ENCODE measurements at regions not wholly inside any gene's neighbourhood (a gene's known extent, or its start where the extent isn't known, plus 50 kb on each side); places are given as distances from the start of the nearest gene placed in this dataset.
A peak's percentile ranks its signal among the peaks of the same experiment; 100 is the strongest.
"Not testable (repeated sequence)": the region's sequence is repeated elsewhere in the genome, so short reads cannot be mapped to it uniquely, and the experiment has no call there.

- DNase-seq, result no peak
Measured at GRCh38 chr6:144438103-144438502, 153.0 kb downstream of the UTRN start.

GRCh38 chr6:144439016-144439415 is 153.9 kb downstream of the UTRN start:
- DNase-seq, result no peak

GRCh38 chr6:144441801-144442200 is 156.7 kb downstream of the UTRN start:
- DNase-seq, result not testable (repeated sequence)

DNA sequence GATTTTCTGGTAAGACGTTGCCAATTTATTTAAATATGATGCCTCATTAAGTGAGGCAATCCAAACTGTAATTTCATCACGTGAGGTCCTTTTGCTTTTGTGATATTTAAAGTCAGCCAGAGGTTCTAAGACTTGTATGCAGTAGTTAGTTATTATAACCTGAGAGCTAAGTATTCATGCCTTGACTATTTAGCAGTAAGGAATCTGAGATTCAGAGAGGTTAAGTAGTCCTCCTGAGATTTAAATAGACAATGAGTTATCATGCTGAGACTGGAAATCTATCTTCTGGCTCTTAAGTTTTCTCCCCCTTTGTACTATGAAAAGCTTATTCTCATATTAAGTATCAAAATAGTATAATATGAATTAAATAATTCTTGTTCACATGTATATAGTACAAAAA is 158.0 kb downstream of the UTRN start:
- DNase-seq, result no peak

- no peak for DNase-seq
Measured at GRCh38 chr6:144447472-144447871, 162.3 kb downstream of the UTRN start.

- DNase-seq, result no peak
Measured at GRCh38 chr6:144449218-144449617, 164.1 kb downstream of the UTRN start.

DNA sequence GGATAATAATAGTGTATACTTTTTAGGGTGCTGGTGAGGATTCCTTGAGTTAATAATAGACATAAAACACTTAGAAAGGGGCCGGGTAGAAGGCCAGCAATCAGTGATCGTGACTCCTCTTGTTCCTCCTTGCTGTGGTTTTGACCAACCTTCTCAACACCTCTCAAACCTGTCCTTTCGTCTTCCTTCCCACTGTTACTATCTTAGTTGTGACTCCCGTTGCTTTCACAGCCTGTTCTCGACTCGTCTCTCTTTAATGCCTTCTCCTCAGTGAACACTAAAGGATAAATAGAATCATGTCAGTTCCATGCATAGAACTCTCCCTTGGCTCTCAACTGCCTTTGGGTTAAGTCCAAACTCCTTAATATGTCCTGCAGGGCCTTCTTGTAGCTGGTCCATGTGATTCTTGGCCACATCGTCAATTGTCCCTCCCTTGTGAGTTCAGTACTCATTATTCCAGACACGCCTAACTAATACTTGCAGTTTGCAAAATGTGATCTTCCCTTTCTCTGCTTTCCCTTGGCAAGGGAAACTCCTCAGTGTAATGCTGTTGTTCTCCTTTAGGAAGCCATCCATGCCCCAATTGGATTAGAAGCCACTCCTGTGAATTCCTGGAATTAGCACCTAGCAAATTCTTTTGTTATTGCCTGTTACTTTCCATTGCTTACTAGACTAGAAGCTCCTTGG is 164.9 kb downstream of the UTRN start:
- DNase-seq, result no peak

DNA sequence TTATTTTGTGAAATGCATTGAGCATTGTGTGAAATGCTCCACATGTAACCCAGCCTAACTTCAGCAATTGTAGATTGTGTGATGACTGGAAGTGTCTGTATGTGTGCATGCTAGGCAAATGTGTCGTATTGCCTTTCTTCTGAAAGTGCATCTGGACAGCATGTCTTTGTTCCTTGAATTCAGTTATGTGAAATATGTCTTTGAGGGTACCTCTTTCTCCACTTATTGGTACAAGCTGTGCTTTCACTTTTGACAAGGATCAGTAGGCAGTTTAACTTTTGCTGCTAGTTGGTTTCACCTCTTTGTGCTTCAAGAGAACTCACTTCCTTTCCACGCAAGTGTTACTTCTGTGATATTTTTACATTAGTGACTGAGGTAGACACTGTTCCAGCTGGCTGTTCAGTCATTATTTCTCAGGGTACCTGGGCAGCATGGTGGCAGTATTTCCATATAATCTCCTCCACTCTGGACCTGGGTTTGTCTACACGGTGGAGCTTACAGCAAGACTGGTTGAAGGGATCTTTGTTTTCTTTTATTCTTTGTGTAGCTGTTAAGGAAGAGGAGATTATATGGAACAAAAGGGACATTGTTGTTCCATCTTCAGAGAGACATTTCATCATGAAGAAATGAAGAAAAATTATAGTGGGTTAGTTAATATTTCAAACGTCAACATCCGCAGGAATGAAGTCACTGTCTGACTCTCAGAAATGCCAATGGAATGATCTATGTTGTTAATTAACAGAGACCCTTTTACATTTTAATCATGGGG is 175.4 kb downstream of the UTRN start:
- DNase-seq, result no peak

DNA sequence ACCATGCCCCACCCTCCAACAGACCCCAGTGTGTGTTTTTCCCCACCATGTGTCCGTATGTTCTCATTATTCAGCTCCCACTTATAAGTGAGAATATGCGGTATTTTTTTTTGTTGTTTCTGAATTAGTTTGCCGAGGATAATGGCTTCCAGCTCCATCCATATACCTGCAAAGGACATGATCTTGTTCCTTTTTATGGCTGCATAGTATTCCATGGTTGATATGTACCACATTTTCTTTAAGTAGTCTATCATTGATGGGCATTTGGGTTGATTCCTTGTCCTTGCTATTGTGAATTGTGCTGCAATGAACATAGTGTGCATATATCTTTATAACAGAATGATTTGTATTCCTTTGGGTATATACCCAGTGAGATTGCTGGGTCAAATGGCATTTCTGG is 176.9 kb downstream of the UTRN start:
- DNase-seq, result no peak

- no peak for DNase-seq
Measured at GRCh38 chr6:144466716-144467115, 181.6 kb downstream of the UTRN start.

- DNase-seq, result no peak
Measured at GRCh38 chr6:144467172-144467762, 182.1 kb downstream of the UTRN start.

DNA sequence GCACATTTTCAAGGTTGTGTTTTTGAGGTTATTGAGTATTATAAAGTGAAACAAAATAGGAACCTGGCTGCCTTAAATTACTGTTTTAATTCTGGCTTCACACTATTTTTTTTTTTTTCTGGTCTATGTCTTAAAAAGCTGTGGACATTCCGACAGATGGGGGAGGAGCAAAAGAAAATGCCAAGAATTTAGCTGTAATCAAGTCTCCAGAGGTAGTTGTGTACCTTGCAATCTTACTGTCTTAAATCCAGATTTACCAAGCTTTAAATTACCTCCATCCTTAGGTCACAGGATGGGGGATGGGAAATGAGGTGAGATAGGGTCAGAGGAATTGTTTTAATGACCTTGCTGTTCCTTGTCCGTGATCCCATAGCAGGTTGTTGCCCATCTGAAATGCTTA is 182.8 kb downstream of the UTRN start:
- DNase-seq, result no peak

GRCh38 chr6:144468709-144469108 is 183.6 kb downstream of the UTRN start:
- peak in 1 of 2 donors; percentile 8 for DNase-seq

GRCh38 chr6:144469144-144469575 is 184.0 kb downstream of the UTRN start:
- DNase-seq, result no peak

DNA sequence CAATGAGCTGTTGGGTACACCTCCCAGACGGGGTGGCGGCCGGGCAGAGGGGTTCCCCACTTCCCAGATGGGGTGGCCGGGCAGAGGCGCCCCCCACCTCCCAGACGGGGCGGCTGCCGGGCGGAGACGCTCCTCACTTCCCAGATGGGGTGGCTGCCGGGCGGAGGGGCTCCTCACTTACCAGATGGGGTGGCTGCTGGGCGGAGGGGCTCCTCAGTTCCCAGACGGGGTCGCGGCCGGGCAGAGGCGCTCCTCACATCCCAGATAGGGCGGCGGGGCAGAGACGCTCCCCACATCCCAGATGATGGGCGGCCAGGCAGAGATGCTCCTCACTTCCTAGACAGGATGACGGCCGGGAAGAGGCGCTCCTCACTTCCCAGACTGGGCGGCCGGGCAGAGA is 185.1 kb downstream of the UTRN start:
- not testable (repeated sequence) for DNase-seq

GRCh38 chr6:144471986-144472385 is 186.9 kb downstream of the UTRN start:
- no peak for DNase-seq

DNA sequence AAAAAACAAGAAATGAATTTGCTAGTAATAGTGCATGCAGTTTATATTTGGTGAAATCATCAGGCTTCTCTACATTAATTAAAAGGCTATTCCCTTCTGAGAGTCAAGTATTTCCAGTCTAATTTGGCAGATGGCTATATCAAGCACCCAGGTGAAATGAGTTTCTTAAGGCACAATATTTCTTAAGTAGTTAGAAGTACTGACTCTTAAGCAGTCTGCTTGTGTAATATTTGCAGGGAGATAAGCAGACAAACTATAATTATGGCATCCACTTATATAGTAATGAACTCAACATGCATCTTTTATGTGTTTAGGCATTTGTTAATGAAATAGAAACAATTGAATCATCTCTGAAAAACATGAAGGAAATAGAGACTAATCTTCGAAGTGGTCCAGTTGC is 189.2 kb downstream of the UTRN start:
- DNase-seq, result no peak

GRCh38 chr6:144474904-144475303 is 189.8 kb downstream of the UTRN start:
- no peak for DNase-seq

DNA sequence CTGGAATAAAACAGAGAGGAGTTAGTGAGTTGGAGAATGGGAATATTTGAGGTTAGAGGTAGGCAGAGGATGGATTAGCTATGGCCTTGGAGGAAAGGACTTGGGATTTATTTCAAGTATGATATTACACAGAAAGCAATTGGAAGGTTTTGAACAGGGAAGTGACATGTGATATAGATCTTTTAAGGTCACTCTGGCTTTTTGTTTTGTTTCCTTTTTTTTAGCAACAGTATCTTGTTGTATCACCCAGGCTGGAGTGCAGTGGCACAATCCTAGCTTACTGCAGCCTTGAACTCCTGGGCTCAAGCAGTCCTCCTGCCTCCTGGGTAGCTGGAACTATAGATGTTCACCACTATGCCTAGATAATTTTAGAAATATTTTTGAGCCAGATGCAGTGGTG is 190.3 kb downstream of the UTRN start:
- no peak for DNase-seq

GRCh38 chr6:144476286-144476685 is 191.2 kb downstream of the UTRN start:
- no peak for DNase-seq

GRCh38 chr6:144477396-144477795 is 192.3 kb downstream of the UTRN start:
- no peak for DNase-seq

GRCh38 chr6:144477856-144478255 is 192.7 kb downstream of the UTRN start:
- no peak for DNase-seq

DNA sequence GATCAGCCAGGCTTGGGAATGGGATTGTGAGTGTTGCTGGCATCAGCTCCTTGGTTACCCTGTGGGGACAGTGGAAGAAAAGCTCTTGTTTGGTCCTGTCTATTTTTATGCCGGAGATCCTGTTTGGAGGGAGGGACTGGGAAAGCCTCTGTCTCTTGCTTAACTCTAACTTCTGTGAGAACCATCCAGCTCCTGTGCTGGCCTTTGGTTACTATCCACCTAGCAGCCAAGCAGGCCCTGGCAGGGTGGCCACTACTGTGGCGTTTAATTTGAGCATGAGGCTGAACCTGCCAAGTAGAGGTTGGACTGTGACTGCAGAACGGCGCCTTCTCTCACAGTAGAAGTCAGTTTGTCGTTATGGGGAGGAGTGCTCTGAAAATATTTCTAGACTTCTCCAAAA is 193.3 kb downstream of the UTRN start:
- DNase-seq, result no peak

DNA sequence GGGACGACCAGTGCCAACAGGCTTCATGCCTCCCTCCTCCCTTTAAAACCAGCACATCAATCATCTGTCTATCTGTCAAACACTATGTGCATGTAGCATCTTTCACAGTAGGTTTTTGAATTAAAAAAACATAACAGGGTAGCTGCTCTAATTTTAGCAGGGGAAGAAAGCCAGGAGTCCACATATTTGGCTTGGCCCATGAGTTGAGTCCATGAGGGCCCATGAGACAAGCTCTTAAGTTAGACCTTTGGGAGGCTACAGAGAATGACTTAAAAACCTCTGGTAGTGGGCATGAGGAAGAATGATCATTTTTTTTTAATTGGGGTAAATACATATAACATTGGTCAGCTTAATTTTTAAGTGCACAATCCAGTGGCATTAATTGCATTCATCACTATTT is 194.9 kb downstream of the UTRN start:
- DNase-seq, result no peak
